Fibroblast of peridontal ligament (primary cell): ENCODE measurements at regions not wholly inside any gene's neighbourhood (a gene's known extent, or its start where the extent isn't known, plus 50 kb on each side); places are given as distances from the start of the nearest gene placed in this dataset.
"Not testable (repeated sequence)": the region's sequence is repeated elsewhere in the genome, so short reads cannot be mapped to it uniquely, and the experiment has no call there.

Source experiments
- DNase-seq: peaks from one replicate; pipeline ENCODE4 v3.0.0-alpha.2; 2010; ENCODE audit errors: extremely low read depth

DNA sequence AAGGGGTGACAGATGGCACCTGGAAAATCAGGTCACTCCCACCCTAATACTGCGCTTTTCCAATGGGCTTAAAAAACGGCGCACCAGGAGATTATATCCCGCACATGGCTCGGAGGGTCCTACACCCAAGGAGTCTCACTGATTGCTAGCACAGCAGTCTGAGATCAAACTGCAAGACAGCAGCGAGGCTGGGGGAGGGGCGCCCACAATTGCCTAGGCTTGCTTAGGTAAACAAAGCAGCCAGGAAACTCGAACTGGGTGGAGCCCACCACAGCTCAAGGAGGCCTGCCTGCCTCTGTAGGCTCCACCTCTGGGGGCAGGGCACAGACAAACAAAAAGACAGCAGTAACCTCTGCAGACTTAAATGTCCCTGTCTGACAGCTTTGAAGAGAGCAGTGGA lies 205.7 kb upstream of the HTR1E start:
- not testable (repeated sequence) for DNase-seq

DNA sequence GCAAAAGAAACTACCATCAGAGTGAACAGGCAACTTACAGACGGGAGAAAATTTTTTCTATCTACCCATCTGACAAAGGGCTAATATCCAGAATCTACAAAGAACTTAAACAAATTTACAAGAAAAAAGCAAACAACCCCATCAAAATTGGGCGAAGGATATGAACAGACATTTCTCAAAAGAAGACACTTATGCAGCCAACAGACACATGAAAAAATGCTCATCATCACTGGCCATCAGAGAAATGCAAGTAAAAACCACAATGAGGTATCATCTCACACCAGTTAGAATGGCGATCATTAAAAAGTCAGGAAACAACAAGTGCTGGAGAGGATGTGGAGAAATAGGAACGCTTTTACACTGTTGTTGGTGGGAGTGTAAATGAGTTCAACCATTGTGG lies 206.6 kb upstream of the HTR1E start:
- not testable (repeated sequence) for DNase-seq

DNA sequence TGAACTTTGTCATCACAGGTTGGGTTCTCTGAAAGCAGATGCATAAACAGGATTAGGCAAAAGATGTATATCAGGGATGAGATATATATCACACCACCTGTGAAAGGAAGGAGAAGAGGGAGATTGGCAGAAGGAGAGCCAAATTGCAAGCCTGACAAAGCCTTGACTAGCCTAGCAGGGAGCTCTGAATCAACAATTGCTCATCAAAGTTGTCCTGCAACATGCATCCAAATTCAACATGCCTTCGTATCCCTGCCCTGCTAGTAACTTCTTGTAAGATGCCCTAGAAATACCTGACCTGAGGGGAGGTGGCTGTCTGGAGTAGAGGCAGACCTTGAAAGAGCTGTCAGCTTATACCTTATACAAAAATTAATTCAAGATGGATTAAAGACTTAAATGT lies 207.1 kb upstream of the HTR1E start:
- no peak for DNase-seq

- DNase-seq, result no peak
These were observed 208.4 kb upstream of the HTR1E start for GRCh38 chr6:86728976-86729375.

DNA sequence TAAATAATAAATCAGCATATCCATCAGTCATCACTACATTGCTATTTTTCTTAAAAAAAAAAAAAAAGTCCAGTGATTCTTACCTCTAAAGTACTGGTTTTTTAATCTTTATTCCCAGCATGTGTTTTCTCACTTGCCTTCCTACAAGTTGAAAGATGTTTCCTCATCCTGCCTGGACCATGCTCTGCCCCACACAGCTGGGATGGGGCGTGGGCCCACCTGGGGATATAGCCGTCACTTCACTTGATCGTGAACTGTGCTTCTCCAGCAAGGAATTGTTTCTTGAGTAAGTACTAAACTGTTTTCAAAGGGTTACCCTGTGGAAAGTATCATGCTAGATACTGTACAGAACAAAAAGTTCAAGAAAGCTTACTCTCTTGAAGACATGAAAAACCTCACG lies 212.6 kb upstream of the HTR1E start:
- no peak for DNase-seq

- DNase-seq, result no peak
These were observed 213.6 kb upstream of the HTR1E start for GRCh38 chr6:86723729-86724128.

DNA sequence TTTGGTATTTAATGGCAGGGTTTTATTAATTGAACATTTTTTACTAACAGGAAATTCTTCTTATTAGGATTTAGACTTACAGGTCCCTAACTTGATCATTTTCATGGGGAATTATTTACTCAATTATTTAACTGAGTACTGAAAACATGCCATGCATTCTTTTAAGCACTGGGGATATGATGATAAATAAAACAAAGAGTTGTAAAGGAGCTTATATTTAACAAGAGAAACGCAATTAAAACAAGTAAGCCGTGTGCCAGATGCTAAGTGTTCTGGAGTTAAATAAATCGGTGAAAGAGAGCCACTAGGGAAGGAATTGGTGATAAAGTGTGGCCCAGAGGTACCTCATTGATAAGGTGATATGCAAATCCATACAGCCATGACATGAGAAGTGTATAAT lies 214.2 kb upstream of the HTR1E start:
- DNase-seq, result no peak

DNA sequence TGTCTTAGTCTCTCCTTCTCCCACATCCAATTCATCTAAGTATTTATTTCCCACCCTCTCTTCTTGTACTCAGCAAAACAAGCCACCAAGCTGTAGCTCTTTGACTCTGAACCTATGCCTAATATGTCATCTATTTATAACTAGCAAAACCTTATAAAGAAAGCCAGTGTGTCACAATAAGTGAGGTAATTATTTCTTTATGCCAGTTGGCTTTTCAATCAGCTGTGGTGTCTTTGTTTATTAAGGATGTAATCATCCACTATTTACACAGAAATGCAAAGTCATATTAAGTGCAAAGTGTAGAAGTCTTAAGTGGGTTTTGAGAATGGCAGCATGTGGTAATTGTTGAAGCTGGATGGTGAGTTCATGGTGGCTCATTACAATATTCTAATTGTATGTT lies 215.2 kb upstream of the HTR1E start:
- DNase-seq, result no peak

DNA sequence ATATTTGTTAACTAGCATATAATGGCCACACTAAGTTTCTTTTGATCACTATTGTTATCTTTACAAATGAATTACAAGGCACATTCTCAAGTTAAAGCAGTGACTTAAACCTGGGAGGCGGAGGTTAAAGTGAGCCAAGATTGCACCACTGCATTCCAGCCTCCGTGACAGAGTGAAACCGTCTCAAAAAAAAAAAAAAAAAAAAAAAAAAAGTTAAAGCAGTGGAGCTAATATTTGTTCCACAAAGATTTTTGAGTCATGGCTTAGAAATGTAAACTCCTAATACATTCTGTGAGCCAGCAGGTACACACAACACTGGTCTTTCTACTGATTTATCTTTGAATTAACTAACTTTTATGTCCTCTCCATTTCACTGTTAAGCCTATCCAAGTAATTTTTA lies 221.7 kb upstream of the HTR1E start:
- DNase-seq, result no peak

- DNase-seq, result no peak
These were observed 225.3 kb upstream of the HTR1E start for GRCh38 chr6:86712039-86712438.

DNA sequence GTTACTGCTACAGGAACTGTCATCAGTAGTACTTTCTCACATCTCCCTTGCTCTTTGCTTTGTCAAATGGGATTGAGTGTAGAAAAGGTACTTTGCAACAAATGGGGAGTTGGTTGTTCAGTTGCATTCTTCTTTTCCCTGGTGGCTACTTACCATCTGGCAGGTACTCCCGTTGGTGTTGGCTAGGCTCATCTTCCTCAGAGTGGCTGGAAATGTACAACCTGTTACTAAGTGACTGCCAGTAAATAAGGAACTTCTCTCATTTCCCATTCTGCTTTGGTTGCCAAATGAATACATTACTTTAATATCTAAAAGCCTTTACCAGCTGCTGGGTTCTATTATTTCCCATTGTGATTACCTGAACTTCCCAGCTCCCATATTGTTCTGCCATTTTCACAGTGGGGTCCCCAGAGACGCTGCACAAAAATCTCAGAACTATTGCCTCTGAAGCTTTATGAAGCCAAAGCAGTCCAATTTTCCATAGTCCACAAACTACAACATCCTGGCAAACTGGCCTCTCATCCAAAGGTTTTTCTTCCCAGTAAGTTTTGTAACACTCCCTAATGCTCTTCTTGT lies 229.7 kb upstream of the HTR1E start:
- no peak for DNase-seq

GRCh38 chr6:86706449-86706848 lies 230.9 kb upstream of the HTR1E start:
- no peak for DNase-seq

DNA sequence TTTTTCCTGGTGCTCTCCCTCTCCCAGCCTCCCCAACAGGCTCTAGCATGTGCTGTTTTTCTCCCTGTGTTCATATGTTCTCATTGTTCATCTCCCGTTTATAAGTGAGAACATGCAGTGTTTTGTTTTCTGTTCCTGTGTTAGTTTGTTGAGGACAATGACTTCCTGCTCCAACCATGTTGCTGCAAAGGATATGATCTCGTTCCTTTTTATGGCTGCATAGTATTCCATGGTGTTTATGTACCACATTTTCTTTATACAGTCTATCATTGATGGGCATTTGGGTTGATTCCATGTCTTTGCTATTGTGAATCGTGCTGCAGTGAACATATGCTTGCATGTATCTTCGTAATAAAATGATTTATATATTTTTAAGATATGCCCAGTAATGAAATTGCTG lies 236.1 kb upstream of the HTR1E start:
- not testable (repeated sequence) for DNase-seq

DNA sequence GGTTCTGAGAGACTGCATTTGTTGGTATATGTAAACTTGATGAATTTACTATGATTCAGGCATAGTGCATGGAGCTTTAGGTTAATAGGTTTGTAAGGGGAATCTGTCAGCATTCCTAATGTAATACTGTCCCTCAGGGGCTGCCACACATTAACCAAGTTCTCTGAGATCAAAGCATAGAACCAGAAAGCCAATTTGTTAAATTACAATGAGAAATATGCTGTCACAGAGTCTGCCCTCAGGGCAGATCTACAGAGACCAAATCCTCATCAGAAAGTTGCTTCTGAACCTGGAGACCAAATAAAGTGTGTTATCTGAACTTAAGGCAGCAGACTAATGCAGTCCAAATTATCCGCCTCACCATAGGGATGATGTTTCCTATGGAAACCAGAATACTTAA lies 250.8 kb upstream of the HTR1E start:
- DNase-seq, result no peak

DNA sequence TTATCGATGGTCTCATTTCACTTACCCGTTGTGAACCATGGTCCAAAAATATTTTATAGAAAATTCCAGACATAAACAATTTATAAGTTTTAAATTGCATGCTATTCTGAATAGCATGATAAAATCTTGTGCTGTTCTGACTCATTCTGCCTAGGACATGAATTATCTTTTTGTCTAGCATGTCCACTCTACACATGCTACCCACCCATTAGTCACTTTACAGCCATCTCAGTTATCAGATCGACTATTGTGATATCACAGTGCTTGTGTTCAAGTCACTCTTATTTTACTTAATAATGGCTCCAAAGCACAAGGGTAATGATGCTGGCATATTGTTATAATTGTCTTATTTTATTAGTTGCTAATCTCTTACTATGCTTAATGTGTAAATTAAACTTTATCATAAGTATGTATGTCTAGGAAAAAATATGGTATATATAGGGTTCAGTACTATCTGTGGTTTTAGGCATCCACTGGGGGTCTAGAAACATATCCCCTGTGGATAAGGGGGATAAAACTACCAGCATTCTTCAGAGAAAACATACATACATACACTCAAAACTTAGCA lies 252.0 kb upstream of the HTR1E start:
- DNase-seq, result no peak

DNA sequence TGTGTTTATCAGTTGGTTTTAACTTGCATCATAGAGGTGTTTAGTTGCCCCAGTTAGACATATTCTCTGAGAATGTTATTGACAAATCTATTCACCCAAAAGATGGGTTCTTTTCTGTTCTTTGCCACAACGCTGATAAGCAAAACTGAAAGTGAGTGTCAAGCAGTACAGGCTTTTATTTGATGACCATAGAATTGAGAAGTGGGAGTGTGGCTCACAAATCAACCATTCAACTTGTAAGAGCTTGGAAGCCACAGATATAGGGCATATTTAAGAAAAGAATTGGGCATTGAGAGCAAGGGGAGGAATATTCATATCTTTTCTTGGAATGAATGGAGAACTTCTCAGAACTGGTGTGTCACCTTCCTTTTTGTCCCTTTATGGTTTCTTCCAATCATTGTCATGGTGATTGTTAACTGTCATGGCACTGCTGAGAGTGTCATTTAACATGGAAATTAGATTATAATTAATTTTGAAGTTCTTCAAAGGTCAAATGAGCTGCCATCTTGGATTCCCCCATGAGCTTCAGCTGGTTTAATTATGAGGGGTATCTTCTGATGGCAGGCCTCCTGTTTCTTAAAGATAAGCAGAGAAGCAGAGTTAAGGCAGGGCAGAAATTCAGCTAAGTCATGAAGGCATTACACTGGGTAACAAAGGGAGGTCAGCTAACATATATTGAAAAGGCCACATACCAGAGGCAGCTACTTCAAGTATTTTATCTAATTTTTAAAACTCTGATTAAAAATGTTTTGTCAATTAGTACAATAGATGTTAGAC lies 254.0 kb upstream of the HTR1E start:
- DNase-seq, result no peak

DNA sequence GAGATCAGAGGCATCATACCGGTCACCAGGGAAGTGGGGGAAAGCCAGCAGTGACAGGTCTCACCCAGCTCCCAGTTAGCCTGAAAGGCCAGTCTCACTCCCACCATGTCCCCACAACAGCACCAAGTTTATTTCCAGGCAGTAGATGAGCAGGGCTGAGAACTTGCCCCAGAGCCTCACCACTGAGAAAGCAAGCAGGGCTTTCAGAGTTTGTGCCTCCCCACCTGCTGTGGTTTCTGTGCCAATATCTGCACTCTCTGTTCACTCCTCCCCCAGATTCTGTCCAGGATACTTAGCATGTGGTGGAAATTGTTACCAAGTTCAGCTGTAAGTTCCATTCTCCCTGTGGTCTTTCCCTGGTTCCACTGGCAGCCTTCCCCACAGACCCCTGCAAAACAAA lies 255.0 kb upstream of the HTR1E start:
- no peak for DNase-seq

DNA sequence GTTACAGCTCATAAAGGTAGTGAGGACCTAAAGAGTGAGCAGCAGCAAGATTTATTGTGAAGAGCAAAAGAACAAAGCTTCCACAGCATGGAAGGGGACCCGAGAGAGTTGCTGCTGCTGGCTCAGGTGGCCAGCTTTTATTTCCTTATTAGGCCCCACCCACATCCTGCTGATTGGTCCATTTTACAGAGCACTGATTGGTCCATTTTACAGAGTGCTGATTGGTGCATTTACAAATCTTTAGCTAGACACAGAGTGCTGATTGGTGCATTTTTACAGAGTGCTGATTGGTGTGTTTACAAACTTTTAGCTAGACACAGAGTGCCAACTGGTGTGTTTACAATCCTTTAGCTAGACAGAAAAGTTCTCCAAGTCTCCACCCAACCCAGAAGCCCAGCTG lies 256.2 kb upstream of the HTR1E start:
- DNase-seq, result not testable (repeated sequence)

GRCh38 chr6:86672125-86672524 lies 265.2 kb upstream of the HTR1E start:
- not testable (repeated sequence) for DNase-seq

DNA sequence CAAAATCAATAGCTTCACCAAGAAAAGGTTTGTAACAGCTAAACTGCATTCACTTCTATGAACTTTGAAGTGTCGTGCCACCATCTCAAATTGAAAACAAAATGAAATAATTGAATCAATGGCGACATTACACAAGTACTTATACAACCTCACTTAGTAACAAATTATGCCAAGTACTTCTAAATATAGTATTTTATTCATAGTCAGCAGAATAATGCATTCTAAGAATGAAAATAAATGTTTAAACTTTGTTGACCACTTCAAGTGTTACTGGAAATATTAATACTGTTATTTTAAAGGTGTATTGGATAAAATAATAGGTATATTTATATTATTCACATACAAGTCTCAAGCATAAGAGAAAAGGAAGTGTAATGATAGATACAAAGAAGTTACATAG lies 280.1 kb upstream of the HTR1E start:
- DNase-seq, result no peak

DNA sequence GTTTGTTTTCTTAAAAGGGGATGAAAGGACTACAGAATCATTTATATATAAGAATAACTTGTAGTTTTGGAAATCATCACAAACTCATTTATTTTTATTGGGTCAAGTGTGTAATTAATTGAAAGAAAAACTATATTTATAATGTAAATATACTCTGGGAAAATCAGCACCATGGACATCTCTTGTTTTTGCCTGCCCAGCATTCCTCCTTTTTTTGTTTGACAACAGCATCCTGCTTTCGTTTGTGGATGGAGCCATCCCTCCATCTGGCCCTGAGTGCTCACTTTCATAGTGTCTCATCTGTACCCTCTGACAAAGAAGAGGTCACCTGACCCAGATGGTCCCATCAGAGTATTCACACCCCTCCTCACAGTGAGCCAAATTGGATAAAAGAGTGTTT lies 308.2 kb upstream of the HTR1E start:
- DNase-seq, result no peak

DNA sequence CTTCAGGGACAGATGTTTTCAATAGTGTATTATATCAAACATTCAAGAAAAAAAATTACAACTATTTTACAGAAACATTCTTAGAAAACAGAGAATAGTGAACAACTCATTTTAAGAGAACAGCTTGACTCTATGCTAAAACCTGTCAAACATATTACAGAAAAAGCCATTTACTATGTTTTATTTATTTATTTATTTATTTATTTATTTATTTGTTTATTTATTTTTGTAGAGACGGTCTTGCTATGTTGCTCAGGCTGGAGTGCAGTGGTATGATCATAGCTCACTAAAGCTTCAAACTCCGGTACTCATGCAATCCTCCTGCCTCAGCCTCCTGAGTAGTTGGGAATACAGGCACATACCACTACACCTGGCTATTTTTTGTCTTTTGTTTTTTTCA lies 317.9 kb upstream of the HTR1E start:
- no peak for DNase-seq

DNA sequence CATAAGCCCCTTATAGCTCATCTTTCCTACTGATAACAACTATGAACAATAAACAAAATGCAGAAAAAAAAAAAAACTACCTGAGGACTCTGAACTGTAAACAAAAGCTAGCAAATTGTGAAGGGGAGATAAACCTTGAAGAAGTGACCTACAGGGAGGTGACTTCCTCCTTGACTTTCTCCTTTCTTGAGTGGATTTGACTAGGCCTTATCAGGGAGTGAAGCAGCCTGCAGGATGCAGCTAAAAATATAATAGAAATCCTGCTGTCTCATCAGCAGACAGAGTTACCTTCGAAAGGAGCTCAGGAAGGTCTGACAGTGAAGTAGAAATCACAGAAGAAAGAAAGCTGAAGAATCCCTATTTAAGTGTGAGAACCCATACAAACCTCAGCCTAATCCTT lies 322.0 kb upstream of the HTR1E start:
- no peak for DNase-seq
